GM18909 (cell line): ENCODE measurements at regions not wholly inside any gene's neighbourhood (a gene's known extent, or its start where the extent isn't known, plus 50 kb on each side); places are given as distances from the start of the nearest gene placed in this dataset.
"Not testable (repeated sequence)": the region's sequence is repeated elsewhere in the genome, so short reads cannot be mapped to it uniquely, and the experiment has no call there.

Experiments used
- ATAC-seq: cut with Tn5 transposase; IDR thresholded peaks from one replicate; pipeline ENCODE4 v1.9.1; 2021; ENCODE audit warnings: mild to moderate bottlenecking; ENCODE audit not compliant: unreplicated experiment, poor library complexity

DNA sequence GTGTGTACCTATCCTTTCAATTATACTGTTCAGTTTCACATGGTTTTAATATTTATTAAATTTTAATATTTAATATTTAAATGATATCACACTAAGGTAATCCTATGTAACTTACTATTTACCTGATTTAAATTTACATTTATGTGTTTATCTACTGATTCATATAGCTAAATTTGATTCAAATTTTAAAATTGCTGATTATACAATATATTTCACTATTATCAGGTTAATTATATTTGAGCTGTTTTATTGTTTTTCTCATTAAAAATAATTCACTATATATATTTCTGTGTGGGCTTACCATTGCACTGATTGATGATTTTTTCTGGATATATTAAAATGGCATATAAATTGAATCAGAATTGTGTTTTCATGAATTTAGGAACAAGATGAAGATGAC, 1923.5 kb downstream of the STIM2 start:
- no peak for ATAC-seq

DNA sequence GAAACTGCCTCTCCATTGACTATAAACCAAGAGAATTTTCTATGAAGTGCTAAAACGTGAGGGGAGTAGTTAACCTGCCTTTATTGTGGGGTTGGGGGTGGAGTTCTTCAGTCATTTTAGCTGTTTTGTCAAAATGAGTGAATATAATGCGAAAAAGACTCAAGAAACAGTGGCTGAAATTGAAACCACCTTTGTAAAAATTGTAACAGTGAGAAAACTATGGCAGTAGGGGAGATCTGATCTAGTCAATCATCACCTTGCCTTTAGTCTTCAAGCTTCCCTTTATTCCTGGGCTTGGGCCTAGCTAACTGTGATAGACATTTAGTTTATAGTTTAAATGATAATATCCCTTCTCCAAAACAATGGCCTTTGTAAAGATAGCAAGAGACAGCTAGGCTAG, 1927.3 kb downstream of the STIM2 start:
- no peak for ATAC-seq

DNA sequence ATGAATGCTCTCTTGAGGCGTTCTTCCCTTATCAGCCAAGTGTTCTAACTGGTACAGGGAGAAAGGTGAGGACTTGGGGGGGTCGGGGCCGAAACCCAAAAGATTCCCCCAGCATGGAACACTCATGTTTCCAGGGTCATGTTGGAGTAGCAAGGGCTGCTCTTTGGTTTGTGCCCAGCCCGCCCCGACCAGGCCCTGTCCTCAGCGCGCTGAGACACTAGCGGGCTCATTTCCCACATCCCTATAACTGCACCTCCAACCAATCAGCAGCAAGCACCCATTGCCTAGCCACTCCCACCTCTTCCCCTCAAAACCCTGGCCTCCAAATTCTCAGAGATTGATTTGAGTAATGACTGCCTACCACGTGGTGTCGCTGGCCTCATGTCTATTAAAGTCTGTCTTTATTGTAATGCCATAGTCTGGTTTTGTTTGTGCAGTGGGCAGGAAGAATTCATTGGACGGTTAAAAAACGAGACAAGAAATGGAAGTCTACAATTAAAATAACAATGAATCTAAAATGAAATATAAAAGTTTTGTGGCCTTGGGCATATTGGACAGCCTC, 1928.4 kb downstream of the STIM2 start:
- no peak for ATAC-seq

DNA sequence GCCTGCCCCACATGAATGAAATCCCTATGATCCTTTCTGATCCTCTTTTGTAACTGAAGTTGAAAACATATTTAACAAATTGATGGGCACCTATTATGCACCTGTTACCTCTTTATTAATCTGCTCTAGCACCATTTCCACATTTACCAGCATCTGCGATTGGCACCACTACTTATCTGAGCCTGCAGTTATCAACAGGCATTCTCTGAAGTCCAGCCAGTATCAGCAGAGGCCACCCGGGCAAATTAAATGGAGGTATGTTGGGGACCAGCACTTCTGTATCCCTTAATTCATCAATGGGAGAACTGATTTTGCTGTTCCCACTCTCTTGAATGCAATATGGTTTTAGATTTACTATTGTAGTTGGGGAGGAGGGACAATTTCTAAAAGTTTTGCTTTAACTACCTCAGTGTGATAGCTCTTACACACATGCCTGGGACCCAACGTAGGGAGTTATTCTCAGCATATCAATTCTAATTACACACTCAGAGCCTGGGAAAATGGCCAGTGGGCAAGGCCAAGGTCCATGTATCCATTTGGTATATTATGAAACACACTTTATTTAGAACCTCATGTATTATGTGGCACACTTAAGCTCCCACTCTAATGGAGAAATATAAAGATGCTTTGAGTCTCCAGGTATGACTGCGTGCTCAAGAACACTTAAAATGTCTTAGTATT, 1927.1 kb upstream of the PCDH7 start:
- ATAC-seq: no peak

DNA sequence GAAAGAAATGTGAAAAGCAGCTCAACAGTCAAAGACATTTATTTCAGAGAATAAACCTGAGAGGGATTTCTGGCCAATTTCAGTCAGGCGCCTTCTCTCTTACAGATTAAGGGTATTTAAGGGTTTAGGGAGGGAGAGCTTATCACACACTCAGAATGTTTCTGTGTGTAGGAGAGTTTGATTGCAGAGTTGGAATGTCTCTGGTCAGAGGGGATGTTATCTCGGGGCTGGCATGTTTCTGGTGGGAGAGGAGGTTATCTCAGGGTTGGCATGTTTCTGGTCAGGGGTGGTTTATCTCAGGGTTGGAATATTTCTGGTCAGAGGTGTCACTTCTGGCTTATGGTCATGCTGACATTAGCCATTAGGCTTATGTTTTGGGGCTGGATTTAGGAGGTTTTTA, 1920.5 kb upstream of the PCDH7 start:
- ATAC-seq: no peak

DNA sequence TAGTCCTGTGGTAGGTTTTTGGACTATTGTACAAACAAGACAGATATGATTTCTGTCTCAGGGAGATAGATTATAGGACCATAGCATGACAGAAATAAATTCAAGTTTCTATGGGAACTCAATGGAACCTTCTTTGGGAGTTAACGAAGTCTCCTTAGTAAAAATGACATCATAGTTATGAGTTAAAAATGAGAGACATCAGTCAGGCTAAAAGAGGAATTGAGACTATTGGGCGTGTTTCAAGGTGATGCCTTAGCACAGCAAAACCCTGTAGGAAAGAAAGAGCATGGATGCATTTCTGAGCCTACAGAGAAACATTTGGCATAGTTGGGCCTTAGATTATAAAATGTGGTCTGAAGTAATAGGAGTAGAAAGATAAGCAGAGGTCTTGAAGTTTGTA, 1909.1 kb upstream of the PCDH7 start:
- ATAC-seq: no peak

DNA sequence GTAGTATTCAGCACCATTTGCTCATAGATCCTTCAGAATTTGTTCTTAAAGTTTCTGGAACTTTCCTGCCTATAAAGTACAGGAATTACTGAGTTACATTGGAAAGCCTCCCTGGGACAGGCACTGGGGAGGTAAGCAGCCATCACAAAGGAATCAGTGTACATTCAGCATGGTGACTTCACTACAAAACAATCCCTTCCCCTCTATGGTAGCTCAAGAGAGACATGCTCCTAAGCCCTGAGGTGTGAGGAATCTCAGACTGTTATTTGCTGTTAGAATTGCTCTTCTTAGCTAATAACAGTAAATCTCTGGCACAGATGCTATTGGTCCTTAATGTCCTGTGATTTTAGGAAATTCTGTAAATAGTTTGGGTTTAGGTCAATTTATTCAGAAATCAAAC, 1898.0 kb upstream of the PCDH7 start:
- no peak for ATAC-seq

DNA sequence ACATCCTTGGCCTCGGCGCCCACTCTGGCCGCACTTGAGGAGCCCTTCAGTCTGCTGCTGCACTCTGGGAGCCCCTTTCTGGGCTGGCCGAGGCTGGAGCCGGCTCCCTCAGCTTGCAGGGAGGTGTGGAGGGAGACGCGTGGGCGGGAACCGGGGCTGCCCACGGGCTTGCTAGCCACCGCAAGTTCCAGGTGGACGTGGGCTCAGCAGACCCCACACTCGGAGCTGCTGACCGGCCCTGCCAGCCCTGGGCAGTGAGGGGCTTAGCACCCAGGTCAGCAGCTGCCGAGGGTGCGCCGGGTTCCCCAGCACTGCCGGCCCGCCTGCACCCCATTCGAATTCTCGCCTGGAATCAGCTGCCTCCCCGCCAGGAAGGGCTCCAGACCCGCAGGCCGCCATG, 1892.3 kb upstream of the PCDH7 start:
- no peak for ATAC-seq

DNA sequence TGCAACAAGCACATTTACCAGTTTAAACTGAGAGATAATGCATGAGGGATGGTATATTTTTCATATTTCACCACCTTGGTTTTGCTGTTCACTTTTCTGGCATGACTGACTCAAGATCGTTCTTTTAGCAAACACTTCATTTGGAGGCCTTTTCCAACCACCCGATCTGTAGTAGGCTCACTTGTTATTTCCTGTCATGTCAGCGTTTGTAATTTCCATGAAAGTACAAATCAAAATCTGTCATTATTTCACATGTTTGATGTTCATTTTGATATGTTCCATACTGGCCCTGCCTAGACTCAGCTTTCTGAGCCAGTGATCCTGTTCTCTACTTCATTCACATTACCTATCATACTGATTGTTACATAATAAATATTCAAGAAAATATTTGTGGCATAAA, 1888.3 kb upstream of the PCDH7 start:
- no peak for ATAC-seq

DNA sequence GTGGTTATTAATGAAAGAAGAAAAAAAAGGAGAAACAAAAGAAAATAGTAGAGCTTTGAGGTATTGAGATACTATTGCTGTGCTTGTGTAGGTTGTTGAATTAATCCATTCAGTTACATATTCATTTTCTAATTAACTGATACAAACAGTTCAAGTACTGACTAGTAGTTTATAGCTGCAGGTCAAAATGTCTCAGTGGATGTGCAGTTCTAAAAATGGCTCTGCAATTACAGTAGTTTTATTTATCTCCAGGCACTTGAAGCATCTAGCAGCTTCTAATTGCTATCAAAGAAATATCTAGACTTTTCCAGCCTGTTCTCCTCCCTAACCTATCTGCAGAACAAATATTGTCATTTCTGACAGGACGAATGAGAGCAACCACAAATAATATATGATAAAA, 1887.7 kb upstream of the PCDH7 start:
- ATAC-seq: no peak

DNA sequence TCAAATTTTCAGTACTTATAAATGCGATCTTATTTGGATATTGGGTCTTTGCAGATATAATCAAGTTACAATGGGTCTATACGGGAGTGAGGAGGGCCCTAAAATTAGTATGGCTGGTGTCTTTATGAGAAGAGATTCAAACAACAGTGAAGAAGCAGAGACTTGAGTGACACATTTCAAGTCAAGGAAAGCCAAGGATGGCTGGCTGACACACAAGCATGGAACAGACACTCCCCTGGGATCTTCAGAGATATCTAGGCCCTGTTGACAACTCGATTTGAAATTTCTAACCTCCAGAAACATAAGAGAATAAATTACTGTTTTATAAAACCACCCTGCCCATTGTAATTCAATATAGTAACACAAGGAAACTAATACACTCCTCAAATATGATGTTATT, 1886.0 kb upstream of the PCDH7 start:
- no peak for ATAC-seq

DNA sequence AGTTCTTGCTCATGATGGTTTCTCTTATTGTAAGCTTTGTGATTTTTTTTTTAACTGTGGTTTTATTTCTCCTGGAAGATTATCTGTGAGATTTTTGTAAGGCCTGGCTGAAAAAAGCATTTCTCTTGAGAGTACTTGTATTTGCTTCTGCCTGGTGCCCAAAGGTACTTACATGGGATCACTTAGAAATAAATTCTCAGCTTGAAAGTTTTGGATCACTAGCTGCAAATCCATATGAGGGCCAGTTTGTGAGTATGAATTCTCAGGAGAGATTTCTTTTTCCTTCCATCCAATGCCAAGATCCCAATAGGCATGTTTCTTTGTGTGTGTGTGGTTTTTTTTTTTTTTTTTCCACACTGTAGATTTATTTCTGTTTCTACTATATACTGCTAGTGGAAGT, 1884.7 kb upstream of the PCDH7 start:
- ATAC-seq: no peak

DNA sequence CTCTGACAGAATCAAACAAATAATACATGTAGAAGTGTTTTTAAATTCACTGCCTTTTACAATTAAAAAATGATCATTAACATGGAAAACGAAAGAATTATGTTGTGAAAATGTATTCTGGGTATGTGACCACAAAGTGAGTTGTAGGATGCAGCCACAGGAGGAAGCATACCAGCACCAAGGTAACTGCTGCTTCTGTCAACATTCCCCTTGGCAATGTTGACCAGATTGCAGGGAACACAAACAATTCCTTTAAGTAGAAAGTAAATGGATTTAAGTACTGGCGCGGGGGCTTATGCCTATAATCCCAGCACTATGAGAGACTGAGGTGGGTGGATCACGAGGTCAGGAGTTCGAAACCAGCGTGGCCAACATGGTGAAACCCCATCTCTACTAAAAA, 1877.9 kb upstream of the PCDH7 start:
- ATAC-seq: no peak

DNA sequence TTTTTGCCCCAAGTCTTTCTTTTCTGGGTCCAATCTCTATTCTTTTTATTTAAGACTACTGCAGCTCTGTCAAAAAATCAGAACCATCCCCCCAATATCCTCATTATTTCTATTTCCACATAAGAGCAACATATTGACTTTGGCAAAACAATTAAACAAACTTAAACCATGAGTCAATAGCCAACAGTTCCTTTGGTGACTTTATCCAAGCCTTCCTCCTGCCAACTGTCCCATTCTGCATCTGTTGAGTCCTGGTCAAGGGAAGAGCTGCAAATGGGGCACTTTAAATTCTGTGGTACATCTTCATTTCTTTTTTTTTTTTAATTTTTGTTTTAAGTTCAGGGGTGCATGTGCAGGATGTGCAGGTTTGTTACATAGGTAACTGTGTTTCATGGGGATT, 1875.0 kb upstream of the PCDH7 start:
- ATAC-seq: no peak

DNA sequence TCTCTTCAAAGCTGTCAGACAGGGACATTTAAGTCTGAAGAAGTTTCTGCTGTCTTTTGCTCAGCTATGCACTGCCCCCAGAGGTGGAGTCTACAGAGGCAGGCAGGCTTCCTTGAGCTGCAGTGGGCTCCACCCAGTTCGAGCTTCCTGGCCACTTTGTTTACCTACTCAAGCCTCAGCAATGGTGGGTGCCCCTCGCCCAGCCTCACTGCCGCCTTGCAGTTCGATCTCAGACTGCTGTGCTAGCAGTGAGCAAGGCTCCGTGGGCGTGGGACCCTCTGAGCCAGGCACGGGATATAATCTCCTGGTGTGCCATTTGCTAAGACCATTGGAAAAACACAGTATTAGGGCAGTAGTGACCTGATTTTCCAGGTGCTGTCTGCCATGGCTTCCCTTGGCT, 1863.1 kb upstream of the PCDH7 start:
- ATAC-seq: not testable (repeated sequence)

DNA sequence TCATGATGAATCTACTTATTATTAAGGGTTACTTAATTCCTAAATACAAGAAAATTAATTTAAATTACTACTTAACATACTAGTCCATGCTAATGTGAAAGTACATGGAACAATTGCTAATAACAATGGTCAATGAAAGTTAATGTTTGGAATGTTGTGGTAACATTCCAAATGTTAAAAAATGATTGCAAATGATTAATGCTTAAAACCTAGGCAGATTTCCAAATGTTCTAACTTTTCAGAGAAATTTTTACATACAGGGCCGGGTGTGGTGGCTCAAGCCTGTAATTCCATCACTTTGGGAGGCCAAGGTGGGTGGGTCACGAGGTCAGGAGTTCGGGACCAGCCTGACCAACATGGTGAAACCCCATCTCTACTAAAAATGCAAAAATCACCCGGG, 1851.3 kb upstream of the PCDH7 start:
- ATAC-seq: no peak

DNA sequence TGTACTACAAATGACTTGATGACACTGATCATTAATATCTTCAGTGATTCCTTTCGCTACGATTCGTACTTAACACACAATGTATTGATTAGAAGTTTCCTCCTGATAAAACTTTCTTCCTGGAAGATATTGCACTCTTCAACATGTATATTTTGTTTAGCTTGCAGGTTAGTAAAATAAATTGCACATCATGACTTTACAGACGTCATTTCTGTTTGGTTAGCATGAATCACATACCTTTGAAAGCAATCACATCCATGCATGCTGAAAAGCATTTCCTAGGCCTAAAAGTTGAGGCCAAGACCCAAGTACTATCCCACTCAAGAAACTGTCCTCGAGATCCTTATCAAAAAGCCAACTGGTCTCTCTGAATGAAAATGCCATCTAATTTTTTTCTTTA, 1841.0 kb upstream of the PCDH7 start:
- ATAC-seq: no peak

DNA sequence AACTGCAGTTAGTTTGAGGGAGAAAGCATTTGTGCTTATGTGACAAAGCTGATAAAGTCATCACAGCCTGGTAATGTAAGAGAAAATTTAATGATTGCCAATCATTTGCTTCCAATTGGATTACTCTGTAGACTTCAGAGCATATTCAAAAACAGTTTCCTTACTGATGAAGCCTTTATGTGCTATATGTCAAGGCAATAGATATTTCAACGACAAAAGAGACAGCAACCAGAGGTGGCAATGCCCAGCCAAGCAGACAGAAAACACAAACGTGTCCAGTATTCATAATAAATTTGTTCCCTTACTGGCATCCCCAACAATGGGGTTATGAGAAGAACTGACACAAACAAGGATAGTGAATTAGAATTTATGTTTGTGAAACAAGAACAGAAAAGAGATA, 1840.3 kb upstream of the PCDH7 start:
- ATAC-seq: no peak

DNA sequence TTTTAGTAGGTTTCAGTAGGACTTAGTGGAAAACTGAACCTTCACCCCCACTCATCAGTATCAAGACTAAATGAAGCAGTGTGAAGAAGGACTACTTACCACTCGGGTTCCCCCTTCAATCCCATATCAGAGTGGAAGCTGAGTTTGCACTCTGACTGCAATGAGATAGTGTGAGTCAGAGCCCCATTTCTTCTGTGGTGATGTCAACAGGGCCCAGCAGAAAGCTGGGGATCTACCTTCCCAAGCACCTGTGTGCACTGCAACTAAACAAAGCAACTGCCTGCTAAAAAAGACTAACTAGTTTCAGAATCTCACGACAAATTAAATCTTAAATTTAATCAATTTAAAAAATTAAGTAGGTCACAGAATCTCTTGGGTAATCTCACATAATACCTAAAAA, 1837.0 kb upstream of the PCDH7 start:
- no peak for ATAC-seq

DNA sequence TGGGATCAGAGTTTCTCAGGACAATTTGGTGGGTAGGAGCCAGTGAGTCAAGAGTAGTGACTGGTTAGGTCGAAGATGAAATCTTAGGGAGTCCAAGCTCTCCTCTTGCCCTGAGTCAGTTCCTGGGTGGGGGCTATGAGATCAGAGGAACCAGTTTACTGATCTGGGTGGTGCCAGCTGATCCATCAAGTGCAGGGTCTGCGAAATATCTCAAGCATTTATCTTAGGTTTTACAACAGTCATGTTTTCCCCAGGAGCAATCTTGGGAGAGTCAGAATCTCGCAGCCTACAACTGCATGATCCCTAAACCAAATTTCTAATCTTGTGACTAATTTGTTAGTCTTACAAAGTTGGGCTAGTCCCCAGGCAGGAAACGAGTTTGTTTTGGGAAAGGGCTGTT, 1833.2 kb upstream of the PCDH7 start:
- no peak for ATAC-seq

DNA sequence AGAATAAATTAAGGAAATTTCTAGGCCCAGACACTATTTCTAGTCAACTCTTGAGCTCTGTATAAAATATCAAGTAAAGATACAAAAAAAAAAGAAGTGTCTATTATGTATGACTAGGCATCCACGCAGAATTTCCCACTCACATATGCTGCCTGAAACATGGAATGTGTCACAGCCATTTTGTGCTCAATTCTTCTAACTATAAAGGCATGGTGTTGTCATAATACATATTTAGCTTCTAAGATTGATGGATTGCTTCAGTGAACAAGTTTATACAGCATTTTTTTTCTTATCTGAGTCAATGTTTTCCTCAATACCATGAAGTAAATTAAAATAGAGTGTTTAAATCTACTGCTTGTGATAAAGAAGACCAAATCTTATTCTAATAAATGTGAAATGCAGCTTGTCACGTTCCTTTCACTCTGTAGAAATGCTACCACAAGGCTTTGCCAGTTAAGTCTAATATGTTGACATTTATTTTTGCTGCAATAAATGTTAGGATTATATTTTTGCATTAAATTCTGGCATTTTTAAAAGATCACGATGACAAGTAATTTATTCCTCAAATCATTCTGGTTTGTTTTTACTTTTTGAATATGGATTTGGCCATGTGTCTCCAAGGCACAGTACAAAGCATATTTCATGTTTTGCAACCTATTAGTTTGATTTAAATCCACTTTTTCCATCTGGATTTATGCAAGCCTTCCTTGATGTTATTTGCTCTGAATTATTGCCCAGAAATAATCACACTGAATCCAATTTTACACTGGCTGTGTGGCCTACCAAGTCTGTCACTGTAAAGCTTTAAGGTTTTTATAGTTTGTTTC, 1829.0 kb upstream of the PCDH7 start:
- no peak for ATAC-seq

DNA sequence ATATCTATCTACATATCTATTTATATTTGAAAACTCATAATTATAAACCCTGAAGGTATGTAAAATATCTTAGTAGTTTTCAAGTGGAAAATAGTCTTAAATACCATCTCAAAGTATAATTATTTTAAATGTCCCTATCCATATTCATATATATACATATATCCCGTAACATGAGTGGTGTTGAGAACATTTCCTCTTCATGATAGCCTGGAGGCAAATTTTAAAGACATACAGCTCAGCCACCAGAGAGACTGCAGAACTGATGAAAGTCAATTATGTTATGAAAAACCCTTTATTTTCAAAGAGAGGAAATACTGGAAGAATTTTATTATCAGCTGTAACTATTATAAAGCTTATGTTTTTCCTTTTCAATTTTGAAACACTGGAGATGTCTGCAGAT, 1806.7 kb upstream of the PCDH7 start:
- no peak for ATAC-seq
